GM12874 (cell line): ENCODE measurements at regions not wholly inside any gene's neighbourhood (a gene's known extent, or its start where the extent isn't known, plus 50 kb on each side); places are given as distances from the start of the nearest gene placed in this dataset.

Experiments used
- TF ChIP-seq, protein P1 (sequence below): IDR thresholded peaks from 2 replicates; pipeline ENCODE4 v1.5.1; 2011; ENCODE audit warnings: low read depth, mild to moderate bottlenecking, control low read depth, low read length, moderate library complexity; ENCODE audit not compliant: insufficient read depth

DNA sequence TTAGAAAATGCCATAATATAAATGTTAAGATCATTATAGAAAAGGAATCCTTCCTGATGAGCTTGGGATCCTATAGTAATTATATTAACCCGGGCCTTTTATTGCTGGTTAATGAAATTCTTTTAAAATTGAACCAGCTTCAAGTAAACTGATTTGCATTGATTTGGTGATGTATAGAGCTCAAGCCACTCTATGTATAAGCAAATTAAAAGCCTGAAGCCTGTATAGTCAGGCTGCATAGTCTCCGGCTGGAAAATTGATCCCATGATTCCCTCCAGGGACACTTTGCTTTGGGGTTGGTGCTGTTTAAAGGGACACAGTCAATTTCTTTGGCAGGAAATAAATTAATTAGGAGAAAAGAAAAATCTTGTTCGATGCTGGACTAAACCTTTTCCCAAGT, 199.1 kb downstream of the HERPUD2 start:
- TF ChIP-seq, protein P1, sequence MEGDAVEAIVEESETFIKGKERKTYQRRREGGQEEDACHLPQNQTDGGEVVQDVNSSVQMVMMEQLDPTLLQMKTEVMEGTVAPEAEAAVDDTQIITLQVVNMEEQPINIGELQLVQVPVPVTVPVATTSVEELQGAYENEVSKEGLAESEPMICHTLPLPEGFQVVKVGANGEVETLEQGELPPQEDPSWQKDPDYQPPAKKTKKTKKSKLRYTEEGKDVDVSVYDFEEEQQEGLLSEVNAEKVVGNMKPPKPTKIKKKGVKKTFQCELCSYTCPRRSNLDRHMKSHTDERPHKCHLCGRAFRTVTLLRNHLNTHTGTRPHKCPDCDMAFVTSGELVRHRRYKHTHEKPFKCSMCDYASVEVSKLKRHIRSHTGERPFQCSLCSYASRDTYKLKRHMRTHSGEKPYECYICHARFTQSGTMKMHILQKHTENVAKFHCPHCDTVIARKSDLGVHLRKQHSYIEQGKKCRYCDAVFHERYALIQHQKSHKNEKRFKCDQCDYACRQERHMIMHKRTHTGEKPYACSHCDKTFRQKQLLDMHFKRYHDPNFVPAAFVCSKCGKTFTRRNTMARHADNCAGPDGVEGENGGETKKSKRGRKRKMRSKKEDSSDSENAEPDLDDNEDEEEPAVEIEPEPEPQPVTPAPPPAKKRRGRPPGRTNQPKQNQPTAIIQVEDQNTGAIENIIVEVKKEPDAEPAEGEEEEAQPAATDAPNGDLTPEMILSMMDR, result no peak

DNA sequence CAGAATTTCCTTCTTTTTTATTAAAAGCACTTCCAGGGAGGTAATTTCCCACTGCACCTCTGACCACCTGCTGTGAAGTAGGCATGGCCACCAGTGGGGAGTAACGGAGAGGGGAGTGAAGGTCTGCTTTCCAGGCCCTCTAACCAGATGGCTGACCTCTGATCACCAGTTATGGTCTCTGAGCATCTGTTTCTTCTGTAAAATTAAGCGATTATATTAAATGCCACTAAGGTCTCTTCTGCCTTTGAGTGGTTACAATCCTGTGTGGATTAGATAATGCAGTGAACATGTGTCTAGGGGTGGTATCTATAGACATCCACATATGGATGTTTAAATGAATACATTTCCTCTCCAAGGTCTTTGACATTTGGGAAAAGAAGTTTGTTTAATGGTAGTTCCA, 199.6 kb downstream of the HERPUD2 start:
- TF ChIP-seq, protein P1, result no peak

DNA sequence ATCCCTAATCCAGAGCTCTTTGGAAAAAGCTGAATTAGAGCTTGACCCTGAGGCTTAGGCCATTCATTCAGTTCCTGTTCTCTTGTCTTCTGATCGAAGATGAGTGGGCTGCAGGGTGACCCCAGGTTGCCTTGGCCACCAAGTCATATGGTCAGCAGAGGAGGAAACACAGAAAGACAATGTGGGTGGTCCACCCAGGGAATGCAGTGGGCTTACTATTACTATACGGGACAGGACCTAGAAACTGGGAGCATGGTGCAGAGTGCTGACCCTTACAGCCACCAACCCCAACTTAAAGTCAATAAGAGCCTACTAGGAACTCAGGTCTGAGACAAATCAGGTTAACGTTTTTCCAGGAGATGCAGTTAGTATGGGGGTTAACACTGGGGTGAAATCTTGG, 200.5 kb downstream of the HERPUD2 start:
- TF ChIP-seq, protein P1, result no peak

DNA sequence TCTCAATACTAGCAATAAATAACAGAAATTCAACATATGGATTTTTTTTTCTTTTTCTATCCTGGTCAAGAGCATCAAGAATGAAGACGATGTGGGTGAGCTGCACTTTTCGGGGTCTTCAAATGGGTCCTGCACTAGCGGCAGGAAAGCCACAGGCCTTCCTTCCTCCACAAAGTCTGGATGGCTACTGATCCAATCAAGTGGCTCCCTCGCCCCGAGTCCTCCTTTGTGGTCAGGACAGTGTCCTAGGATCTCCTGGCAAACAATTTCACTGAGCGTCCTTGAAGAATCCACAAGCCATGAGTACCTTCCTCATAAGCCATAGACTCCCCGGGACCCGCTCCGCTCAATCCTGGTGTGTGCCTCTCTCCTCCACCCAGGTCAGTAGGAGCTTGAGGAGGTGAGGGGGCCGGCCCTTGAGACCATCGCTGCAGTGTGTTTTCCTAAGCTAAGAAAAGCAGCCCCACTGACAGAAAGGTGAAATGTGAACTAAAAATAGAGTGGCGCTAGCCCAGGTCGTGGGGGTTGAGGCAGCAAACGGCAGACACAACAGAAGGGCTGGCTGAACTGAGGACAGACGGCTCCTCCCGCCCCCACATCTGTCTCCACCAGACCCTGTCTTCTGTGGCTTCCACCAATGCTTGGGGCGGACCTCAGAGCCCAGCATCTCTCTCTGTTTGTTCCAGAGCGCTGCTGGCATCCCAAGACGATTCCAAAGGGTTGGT, 202.3 kb downstream of the HERPUD2 start:
- TF ChIP-seq, protein P1, result no peak

DNA sequence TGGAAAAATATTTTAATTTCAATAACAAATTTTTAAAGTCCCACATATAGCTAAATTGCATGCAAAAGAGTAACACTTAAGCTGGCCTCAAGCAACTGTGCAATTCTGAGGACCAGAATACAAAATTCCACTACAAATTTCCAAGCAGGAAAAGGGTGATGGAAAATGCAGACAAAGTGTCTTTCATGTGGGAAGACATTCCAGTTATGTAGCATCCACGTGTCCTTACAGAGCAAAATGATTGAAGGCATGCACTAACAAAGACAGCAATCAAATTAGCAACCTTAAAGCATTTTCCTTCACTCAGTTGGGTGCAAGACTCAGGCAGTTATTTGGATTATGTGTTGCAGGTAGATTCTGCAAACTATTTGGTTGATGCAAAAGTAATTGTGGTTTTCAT, 203.7 kb downstream of the HERPUD2 start:
- TF ChIP-seq, protein P1, result no peak

DNA sequence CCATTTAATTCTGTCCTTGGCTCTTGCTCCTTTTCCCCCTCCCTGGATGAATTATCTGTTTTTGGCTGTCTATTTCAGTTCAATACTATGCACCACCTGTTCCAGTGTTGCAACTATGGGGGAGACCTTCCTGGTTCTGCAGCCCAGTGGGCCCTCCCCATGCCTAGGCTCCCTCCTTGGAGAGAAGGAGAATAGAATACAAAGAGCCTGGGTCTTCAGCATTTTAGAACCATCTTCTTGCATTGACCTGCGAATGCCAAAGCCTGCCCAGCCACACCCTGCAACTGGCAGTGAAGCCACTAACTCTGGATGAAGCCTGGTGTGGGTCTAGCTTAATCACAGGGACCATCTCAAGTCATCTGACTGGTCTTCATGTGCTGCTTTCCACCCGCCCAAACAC, 207.1 kb downstream of the HERPUD2 start:
- TF ChIP-seq, protein P1, result no peak

DNA sequence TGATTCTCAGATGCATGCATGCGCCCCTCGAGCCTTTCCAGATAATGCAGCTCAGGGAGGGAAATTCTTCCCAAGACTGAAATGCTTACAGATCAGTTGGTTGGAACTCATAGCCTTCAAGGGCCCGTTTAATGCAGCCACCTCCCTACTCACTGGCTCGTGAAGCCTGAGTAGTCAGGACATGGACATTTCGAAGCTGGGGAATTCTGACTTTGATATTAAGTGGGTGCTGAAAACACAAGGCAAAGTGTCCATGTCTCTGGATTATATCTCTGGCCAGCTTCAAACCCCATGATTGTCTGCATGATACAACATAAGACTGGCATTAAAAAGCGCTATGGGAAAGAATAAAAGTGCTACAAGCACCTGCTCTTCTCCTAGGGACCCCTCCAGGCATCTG, 207.5 kb downstream of the HERPUD2 start:
- TF ChIP-seq, protein P1, result no peak

DNA sequence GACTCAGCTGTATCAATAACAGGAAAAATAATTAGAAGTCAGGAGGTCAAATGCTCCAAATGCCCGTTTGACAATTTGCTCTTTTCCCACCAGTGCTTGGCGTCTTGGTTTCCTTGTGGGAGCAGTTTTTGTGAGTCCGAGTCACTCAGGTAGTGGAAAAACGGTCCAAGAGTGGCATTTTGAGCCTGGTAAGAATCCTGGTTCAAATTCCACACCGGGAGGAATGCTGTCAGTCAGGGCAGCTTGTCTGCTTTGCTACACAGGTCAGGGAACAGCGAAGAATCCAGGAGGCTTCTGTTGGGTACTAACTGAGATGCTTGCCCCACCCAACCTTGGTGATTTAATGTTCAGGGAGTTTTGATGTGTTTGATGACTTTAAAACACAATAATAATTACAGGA, 209.5 kb downstream of the HERPUD2 start:
- TF ChIP-seq, protein P1, result no peak
